ENCODE measurements at regions not wholly inside any gene's neighbourhood (a gene's known extent, or its start where the extent isn't known, plus 50 kb on each side); places are given as distances from the start of the nearest gene placed in this dataset.

DNA sequence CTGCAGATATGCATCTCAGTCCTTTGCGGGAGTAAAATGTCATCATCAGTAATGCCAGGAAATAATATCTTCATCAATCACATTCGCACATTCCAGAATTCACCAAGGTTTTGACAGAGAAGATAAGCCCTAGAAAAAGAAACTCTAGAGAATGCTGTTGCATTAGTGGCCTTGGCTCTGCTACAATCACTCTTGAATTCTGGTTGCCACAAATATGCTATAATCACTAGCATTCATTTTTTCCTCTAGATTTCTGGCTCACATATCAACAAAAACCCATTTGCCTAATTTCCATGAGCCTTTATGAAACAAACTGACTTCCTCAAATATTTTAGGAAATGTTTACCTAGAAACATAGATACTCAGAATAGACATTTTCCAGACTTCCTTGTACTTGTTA, 653.4 kb downstream of the ANXA1 start:
- intact Hi-C loops (cut with DNase I): no loop called here
- DNase-seq: no peak

DNA sequence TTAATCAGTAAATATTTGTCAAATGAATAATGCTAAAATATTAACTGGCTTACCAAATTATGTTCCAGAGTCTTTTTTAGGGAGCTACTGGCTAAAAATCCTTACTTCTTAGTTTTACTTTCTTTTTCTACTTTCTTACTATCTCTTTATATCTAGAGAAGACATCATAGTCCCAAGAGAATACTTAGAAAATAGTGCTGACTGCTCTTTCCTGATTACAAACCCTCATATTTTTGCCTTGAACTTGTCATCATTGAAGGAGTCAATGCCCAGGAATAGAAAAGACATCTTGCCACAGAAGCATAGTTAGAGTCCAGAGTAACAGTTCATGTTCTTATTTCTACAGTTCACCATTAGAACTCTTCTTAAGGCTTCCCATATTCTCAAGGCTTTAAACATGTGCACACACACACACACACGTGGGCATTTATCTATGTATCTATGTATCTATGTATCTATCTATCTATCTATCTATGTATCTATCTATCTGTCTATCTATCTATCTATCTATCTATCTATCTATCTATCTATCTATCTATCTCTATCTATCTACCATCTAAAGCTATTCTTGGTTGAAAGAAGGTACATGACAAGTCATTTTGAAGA, 654.3 kb downstream of the ANXA1 start:
- no peak for DNase-seq
- intact Hi-C loops (cut with DNase I): no loop called here
- ATAC-seq (ENCODE audit: poor library complexity): no peak

More for the DNA sequence above, 653.4 kb downstream of the ANXA1 start:
- no peak for ATAC-seq (ENCODE audit: poor library complexity)

DNA sequence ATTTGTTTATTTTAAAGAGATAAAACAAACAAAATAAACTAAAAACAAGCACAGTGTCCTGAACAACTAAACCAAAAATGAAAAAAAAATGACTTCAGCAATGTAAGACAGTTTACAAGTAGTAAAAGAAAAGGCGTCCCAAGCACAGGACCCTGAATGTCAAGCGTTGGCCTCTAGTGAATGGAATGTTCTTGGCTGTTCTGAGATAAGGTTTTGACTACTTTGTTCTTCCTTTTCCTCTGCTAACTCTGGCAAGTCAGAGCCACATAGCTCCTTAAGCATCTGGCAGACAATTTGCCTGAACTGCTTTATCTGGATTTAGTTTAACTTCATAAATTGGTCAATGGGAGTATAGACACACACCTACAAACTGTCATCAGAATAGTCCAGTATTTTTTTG, 655.2 kb downstream of the ANXA1 start:
- ATAC-seq (ENCODE audit: poor library complexity) (no peak), DNase-seq (no peak)
- intact Hi-C loops (cut with DNase I): no loop called here

DNA sequence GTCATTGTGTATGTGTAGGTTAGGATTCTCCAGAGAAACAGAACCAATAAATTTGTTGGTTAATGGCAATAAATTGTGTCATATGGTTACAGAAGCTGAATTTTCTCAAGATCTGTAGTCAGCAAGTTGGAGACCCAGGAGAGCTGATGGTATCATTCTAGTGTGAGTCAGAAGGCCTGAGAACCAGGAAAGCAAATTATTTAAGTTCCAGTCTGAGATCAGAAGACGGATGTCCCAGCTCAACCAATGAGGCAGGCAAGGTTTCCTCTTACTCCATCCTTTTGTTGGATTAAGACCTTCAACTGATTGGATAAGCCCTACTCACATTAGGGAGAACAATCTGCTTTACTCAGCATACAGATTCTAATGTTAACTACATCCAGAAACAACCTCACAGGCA, 656.3 kb downstream of the ANXA1 start:
- no peak for DNase-seq
- ATAC-seq (ENCODE audit: poor library complexity): no peak
- intact Hi-C loops (cut with DNase I): no loop called here

GRCh38 chr9:73810585-73811215, 659.0 kb downstream of the ANXA1 start:
- intact Hi-C loops (cut with DNase I): no loop called here
- DNase-seq (no peak), ATAC-seq (ENCODE audit: poor library complexity) (no peak)

DNA sequence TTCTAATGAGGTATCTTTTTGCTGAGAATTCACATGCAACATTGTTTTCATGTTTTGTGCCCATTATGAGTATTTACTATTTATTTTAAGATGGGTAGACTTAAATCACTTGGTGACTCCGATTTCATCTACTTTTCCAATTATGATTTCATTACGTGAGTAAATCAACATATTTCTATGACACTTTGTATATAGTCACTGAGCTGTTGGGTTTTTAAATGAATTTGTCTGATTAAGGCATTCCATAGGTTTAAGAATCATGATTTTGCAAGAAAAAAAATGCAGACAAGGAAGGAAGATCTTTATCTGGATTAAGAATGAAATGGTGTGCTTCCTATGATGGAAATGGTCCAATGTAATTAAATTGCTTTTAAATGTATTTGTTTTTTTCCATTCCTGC, 661.9 kb downstream of the ANXA1 start:
- ATAC-seq (ENCODE audit: poor library complexity) (no peak), DNase-seq (no peak)
- intact Hi-C loops (cut with DNase I): no loop called here

- DNase-seq (no peak), ATAC-seq (ENCODE audit: poor library complexity) (no peak)
- intact Hi-C loops (cut with DNase I): no loop called here
These were observed 665.2 kb downstream of the ANXA1 start for GRCh38 chr9:73816905-73817304.

DNA sequence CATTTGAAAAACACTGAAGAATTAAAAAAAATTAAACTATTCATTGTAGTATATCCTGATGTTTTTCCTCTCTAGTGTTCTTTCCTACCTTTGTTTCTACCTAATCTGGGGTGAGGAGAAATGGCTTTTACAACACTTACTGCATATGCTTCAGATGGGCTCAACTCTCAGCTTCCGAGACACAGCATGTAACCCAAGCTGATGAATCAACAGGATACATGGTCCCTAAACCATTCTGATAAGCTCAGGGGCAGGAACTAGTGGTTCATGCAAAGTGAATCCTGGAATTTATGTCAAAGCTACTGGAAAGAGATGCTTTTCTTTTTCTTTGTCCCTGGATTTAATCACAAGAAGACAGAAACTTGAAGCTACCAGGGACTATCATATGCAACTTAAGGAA, 672.5 kb upstream of the RORB start:
- DNase-seq: no peak
- no peak for ATAC-seq (ENCODE audit: poor library complexity)
- intact Hi-C loops (cut with DNase I): no loop called here

- intact Hi-C loops (cut with DNase I): no loop called here
- DNase-seq (no peak), ATAC-seq (ENCODE audit: poor library complexity) (no peak)
These were observed 658.3 kb upstream of the RORB start for GRCh38 chr9:73838871-73839270.

GRCh38 chr9:73839471-73839870, 657.7 kb upstream of the RORB start:
- intact Hi-C loops (cut with DNase I): no loop called here
- ATAC-seq (ENCODE audit: poor library complexity): no peak
- no peak for DNase-seq

GRCh38 chr9:73841018-73841417, 656.1 kb upstream of the RORB start:
- intact Hi-C loops (cut with DNase I): no loop called here
- ATAC-seq (ENCODE audit: poor library complexity) (no peak), DNase-seq (no peak)

GRCh38 chr9:73844135-73844534, 653.0 kb upstream of the RORB start:
- ATAC-seq (ENCODE audit: poor library complexity) (no peak), DNase-seq (no peak)
- intact Hi-C loops (cut with DNase I): no loop called here

- DNase-seq (no peak), ATAC-seq (ENCODE audit: poor library complexity) (no peak)
- intact Hi-C loops (cut with DNase I): no loop called here
These were observed 651.6 kb upstream of the RORB start for GRCh38 chr9:73845539-73845938.

GRCh38 chr9:73845954-73846690, 651.0 kb upstream of the RORB start:
- DNase-seq (no peak), ATAC-seq (ENCODE audit: poor library complexity) (no peak)
- intact Hi-C loops (cut with DNase I): no loop called here

GRCh38 chr9:73847536-73847935, 649.6 kb upstream of the RORB start:
- intact Hi-C loops (cut with DNase I): no loop called here
- DNase-seq (no peak), ATAC-seq (ENCODE audit: poor library complexity) (no peak)

DNA sequence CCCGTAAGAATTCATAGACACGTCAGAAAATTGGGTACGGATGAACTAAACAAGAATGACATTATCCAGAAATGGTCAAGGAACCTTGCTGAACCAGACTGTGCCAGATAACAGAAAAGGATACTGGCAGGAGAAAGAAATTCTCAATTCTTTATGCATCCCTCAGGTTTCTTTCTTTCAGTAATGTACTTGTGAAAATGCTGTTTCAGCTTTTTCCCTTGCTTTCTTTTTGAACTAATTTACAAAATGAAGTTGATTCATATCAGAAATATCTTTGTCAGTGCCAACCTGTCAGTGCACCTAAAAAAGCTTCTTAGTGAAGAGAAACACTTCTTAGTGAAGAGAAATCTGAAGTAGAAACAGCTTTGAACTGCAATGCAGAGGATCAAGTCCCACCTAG, 643.6 kb upstream of the RORB start:
- ATAC-seq (ENCODE audit: poor library complexity) (no peak), DNase-seq (no peak)
- intact Hi-C loops (cut with DNase I): no loop called here

- no peak for DNase-seq
- intact Hi-C loops (cut with DNase I): no loop called here
These were observed 641.9 kb upstream of the RORB start for GRCh38 chr9:73855206-73855605.

GRCh38 chr9:73863924-73864323, 633.2 kb upstream of the RORB start:
- intact Hi-C loops (cut with DNase I): no loop called here
- ATAC-seq (ENCODE audit: poor library complexity) (no peak), DNase-seq (no peak)

More at GRCh38 chr9:73855206-73855605, 641.9 kb upstream of the RORB start:
- ATAC-seq (ENCODE audit: poor library complexity): no peak

- ATAC-seq (ENCODE audit: poor library complexity) (no peak), DNase-seq (no peak)
These were observed 630.7 kb upstream of the RORB start for GRCh38 chr9:73866451-73866850.

GRCh38 chr9:73869264-73869663, 627.9 kb upstream of the RORB start:
- ATAC-seq (ENCODE audit: poor library complexity) (no peak), DNase-seq (no peak)
- intact Hi-C loops (cut with DNase I): no loop called here

More at GRCh38 chr9:73866451-73866850, 630.7 kb upstream of the RORB start:
- intact Hi-C loops (cut with DNase I): no loop called here

Data from Right ventricle myocardium superior (tissue), 1 donor.